HCT116 (cell line): ENCODE measurements at regions not wholly inside any gene's neighbourhood (a gene's known extent, or its start where the extent isn't known, plus 50 kb on each side); places are given as distances from the start of the nearest gene placed in this dataset.

ENCODE experiments used
- ATAC-seq: fragments of 200-7000 bp; cut with Tn5 transposase; 2 replicates; pipeline ENCODE4 v1.9.1; 2020; ENCODE audit warnings: mild to moderate bottlenecking, moderate library complexity
- BruUV-seq: library from RNA; stranded (reverse); fragments of 400-500 nt; replicated peaks from 2 replicates; lab custom pipeline; 2021; lab: Mats Ljungman, UMichigan
- CTCF ChIA-PET: fragments of 300-600 bp; sonication (Branson Sonifier 250); formaldehyde crosslinking; loops from one replicate; lab custom pipeline; 2021; ENCODE audit warnings: antibody characterized with exemption; lab: Charles Lee
- POLR2A ChIA-PET: fragments of 300-600, 350-600 bp; sonication (Branson Sonifier 250); formaldehyde crosslinking; loops from one replicate; lab custom pipeline; 2021; ENCODE audit warnings: antibody characterized with exemption; lab: Charles Lee
- RAD21 ChIA-PET, 2 experiments: fragments of 300-600 bp; sonication (Branson Sonifier 250); formaldehyde crosslinking; loops; one replicate each; lab custom pipeline; 2023; ENCODE audit warnings: low total read pairs in 2 of 2; ENCODE audit not compliant: uncharacterized antibody in 2 of 2, unreplicated experiment in 2 of 2, low non-redundant PET in 1 of 2; lab: Charles Lee
- DNase-seq: peaks from one replicate; pipeline ENCODE4 v3.0.0-alpha.2; 2010; ENCODE audit warnings: low read depth, low spot score
- H2AFZ ChIP-seq: fragments of 200-600 bp; shearing (Covaris generic), sonication (generic); 2 replicates; pipeline ENCODE4 v1.6.1; 2017; ENCODE audit warnings: low read depth, mixed run types, mixed read lengths, antibody characterized with exemption, low read length; ENCODE audit not compliant: poor library complexity, severe bottlenecking
- H3K27ac ChIP-seq: 2 replicates; pipeline ENCODE4 v1.5.1; 2012; ENCODE audit warnings: low read depth, low read length
- H3K27me3 ChIP-seq: fragments of 200-600 bp; sonication (generic); 2 replicates; pipeline ENCODE4 v1.6.1; 2016; ENCODE audit warnings: mixed run types, low read length, mixed read lengths; ENCODE audit not compliant: insufficient read depth
- H3K36me3 ChIP-seq, 2 experiments: fragments of 200-500 bp in 1 of 2; fragments of 200-600 bp in 1 of 2; sonication (Bioruptor generic) in 1 of 2; sonication (generic) in 1 of 2; 2 replicates each; pipeline versions ENCODE4 v1.5.1 to v1.6.1; 2014 to 2016; ENCODE audit warnings: low read length in 2 of 2, inconsistent platforms in 1 of 2, mixed read lengths in 1 of 2, mixed run types in 1 of 2; ENCODE audit not compliant: insufficient read depth in 2 of 2, control insufficient read depth in 1 of 2
- H3K4me1 ChIP-seq, 2 experiments: fragments of 200-600 bp in 1 of 2; sonication (generic) in 1 of 2; 2 replicates each; pipeline versions ENCODE4 v1.5.1 to v1.6.1; 2012 to 2017; ENCODE audit warnings: low read length in 2 of 2, inconsistent platforms in 1 of 2, mild to moderate bottlenecking in 1 of 2, mixed read lengths in 1 of 2, mixed run types in 1 of 2, moderate library complexity in 1 of 2; ENCODE audit not compliant: insufficient read depth in 2 of 2, control insufficient read depth in 1 of 2
- H3K4me2 ChIP-seq: fragments of 200-600 bp; sonication (generic); 2 replicates; pipeline ENCODE4 v1.6.1; 2017; ENCODE audit warnings: mixed run types, low read length, mixed read lengths
- H3K4me3 ChIP-seq, 2 experiments: fragments of 200-600 bp in 1 of 2; sonication (generic) in 1 of 2; replicated peaks in 1 of 2; 2 replicates each; pipeline ENCODE4 v1.5.1; 2011 to 2016; ENCODE audit warnings: low read length in 2 of 2, control low read depth in 1 of 2, low read depth in 1 of 2, mild to moderate bottlenecking in 1 of 2, mixed read lengths in 1 of 2, mixed run types in 1 of 2
- H3K79me2 ChIP-seq: fragments of 200-600 bp; sonication (generic); 2 replicates; pipeline ENCODE4 v1.6.1; 2017; ENCODE audit warnings: mild to moderate bottlenecking, mixed run types, low read length, moderate library complexity, mixed read lengths; ENCODE audit not compliant: insufficient read depth
- H3K9ac ChIP-seq: fragments of 200-600 bp; sonication (generic); 2 replicates; pipeline ENCODE4 v1.6.1; 2016; ENCODE audit warnings: low read length, mixed read lengths
- H3K9me2 ChIP-seq: fragments of 200-600 bp; sonication (generic), shearing (Covaris generic); 2 replicates; pipeline ENCODE4 v1.6.1; 2017; ENCODE audit warnings: mixed run types, mild to moderate bottlenecking, moderate library complexity; ENCODE audit not compliant: insufficient read depth
- H3K9me3 ChIP-seq, 2 experiments: fragments of 200-500 bp in 1 of 2; fragments of 200-600 bp in 1 of 2; sonication (Bioruptor generic) in 1 of 2; sonication (generic) in 1 of 2; 2 replicates each; pipeline ENCODE4 v1.6.1; 2014 to 2017; ENCODE audit warnings: low read length in 2 of 2, mixed read lengths in 2 of 2, inconsistent platforms in 1 of 2, low read depth in 1 of 2, mild to moderate bottlenecking in 1 of 2, mixed run types in 1 of 2, moderate library complexity in 1 of 2; ENCODE audit not compliant: control insufficient read depth in 1 of 2, insufficient read depth in 1 of 2
- H4K20me1 ChIP-seq: fragments of 200-600 bp; sonication (generic), shearing (Covaris generic); 2 replicates; pipeline ENCODE4 v1.6.1; 2017; ENCODE audit warnings: mixed run types, mild to moderate bottlenecking, moderate library complexity; ENCODE audit not compliant: insufficient read depth
- ATF3 ChIP-seq: IDR thresholded peaks from 2 replicates; pipeline ENCODE4 v1.6.1; 2012
- EGR1 ChIP-seq: IDR thresholded peaks from 2 replicates; pipeline ENCODE4 v1.6.1; 2012; ENCODE audit warnings: low read depth
- ELF1 ChIP-seq: IDR thresholded peaks from 2 replicates; pipeline ENCODE4 v1.6.1; 2012; ENCODE audit warnings: low read depth, borderline replicate concordance
- EZH2 ChIP-seq: fragments of 200-600 bp; sonication (generic); IDR thresholded peaks from 2 replicates; pipeline ENCODE4 v1.6.1; 2017; ENCODE audit warnings: antibody characterized with exemption, mixed run types
- EZH2phosphoT487 ChIP-seq: fragments of 200-600 bp; IDR thresholded peaks from 2 replicates; pipeline ENCODE4 v1.6.1; 2018; ENCODE audit warnings: antibody characterized with exemption, borderline replicate concordance
- FOSL1 ChIP-seq: IDR thresholded peaks from 2 replicates; pipeline ENCODE4 v1.6.1; 2012; ENCODE audit warnings: low read depth
- JUND ChIP-seq: IDR thresholded peaks from 2 replicates; pipeline ENCODE4 v1.6.1; 2012
- POLR2A ChIP-seq: IDR thresholded peaks from 2 replicates; pipeline ENCODE4 v1.7.0; 2011; ENCODE audit warnings: borderline replicate concordance; ENCODE audit not compliant: insufficient read depth, insufficient read length; ENCODE audit errors: extremely low read depth
- RAD21 ChIP-seq: IDR thresholded peaks from 2 replicates; pipeline ENCODE4 v1.6.1; 2012; ENCODE audit warnings: low read depth, mild to moderate bottlenecking
- SP1 ChIP-seq: IDR thresholded peaks from 2 replicates; pipeline ENCODE4 v1.6.1; 2012; ENCODE audit warnings: low read depth
- YY1 ChIP-seq: IDR thresholded peaks from 2 replicates; pipeline ENCODE4 v1.6.1; 2011; ENCODE audit warnings: low read length, low read depth, moderate library complexity, mild to moderate bottlenecking; ENCODE audit not compliant: insufficient replicate concordance; ENCODE audit errors: extremely low read depth
- ZNF274 ChIP-seq: fragments of 200-500 bp; sonication (Bioruptor generic); IDR thresholded peaks from 2 replicates; pipeline ENCODE4 v1.6.1; 2014; ENCODE audit warnings: mild to moderate bottlenecking, low read depth, low read length, inconsistent platforms
- intact Hi-C: fragments of 100-400 bp; cut with micrococcal nuclease; formaldehyde crosslinking; loops from 2 replicates; pipeline ENCODE4 v1.10.0; 2022
- TF ChIP-seq, protein P1 (sequence below): IDR thresholded peaks from 2 replicates; pipeline ENCODE4 v1.6.1; 2011; ENCODE audit warnings: mild to moderate bottlenecking, low read length, moderate library complexity; ENCODE audit not compliant: insufficient replicate concordance; ENCODE audit errors: extremely low read depth
- TF ChIP-seq, protein P2 (sequence below): IDR thresholded peaks from 2 replicates; pipeline ENCODE4 v1.6.1; 2012
- TF ChIP-seq, protein P3 (sequence below), 3 experiments: fragments of 200-600 bp in 1 of 3; sonication (generic) in 1 of 3; IDR thresholded peaks in 2 of 3; conservative IDR thresholded peaks in 1 of 3; 2 replicates each; pipeline ENCODE4 v1.5.1; 2012 to 2017; ENCODE audit warnings: low read depth in 2 of 3, low read length in 2 of 3, antibody characterized with exemption in 1 of 3, borderline replicate concordance in 1 of 3, control low read depth in 1 of 3, mild to moderate bottlenecking in 1 of 3, mixed read lengths in 1 of 3, mixed run types in 1 of 3, moderate library complexity in 1 of 3; ENCODE audit not compliant: insufficient read depth in 1 of 3

DNA sequence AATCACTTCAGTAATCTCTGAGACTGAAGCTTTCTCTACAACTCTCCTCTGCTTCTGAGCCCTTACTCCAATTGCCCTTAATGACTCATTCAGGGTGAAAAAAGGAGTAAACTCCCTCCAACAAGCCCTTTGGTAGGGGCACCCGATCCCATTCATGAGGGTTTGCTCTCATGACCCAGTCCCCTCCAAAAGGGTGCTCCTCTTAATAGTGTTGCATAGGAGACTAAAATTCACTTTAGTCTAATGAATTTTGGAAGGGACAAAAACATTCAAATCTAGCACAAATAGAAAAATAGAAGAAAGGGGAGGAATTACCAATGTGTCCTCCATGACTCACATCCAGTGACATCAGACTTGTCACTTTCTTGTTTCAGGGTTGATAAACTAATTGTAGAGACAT, 66.2 kb upstream of the CCNY start:
- intact Hi-C loops: no loop called here
- no peak overlapping the region for H3K4me2 ChIP-seq
- no peaks in the 10 kb centered on the region for H3K36me3 ChIP-seq
- POLR2A ChIA-PET: no interaction called here
- no peak overlapping the region for H3K9ac ChIP-seq
- no peak for DNase-seq
- H3K4me1 ChIP-seq: peaks cover 0 to 4% of the 10 kb centered on the region in 2 experiments; a peak in 1 of 4 replicates
- H3K4me3 ChIP-seq: no peak overlapping the region
- RAD21 ChIA-PET: no interaction called here
- no peaks in the 10 kb centered on the region for H3K79me2 ChIP-seq
- TF ChIP-seq ATF3: no peak
- TF ChIP-seq ZNF274: no peak
- TF ChIP-seq RAD21: no peak
- no peak for TF ChIP-seq EGR1
- no peak overlapping the region for H3K27ac ChIP-seq
- H3K9me2 ChIP-seq: no peaks in the 10 kb centered on the region
- ATAC-seq: no peak
- BruUV-seq: no TSS peak
- no peaks in the 10 kb centered on the region for H3K27me3 ChIP-seq
- H4K20me1 ChIP-seq: no peaks in the 10 kb centered on the region
- CTCF ChIA-PET: no interaction called here
- no peaks in the 10 kb centered on the region for H3K9me3 ChIP-seq
- no peak overlapping the region for H2AFZ ChIP-seq

GRCh38 chr10:35271086-35271858, 65.0 kb upstream of the CCNY start:
- Histone ChIP-seq H4K20me1 (no peaks in the 10 kb centered on the region), H3K9me3 (no peaks in the 10 kb centered on the region), H3K27ac (no peak overlapping the region), H3K4me2 (no peak overlapping the region), H2AFZ (no peak overlapping the region), H3K9me2 (no peaks in the 10 kb centered on the region), H3K27me3 (no peaks in the 10 kb centered on the region), H3K9ac (no peak overlapping the region), H3K79me2 (no peaks in the 10 kb centered on the region), H3K4me1 (peaks cover 0 to 4% of the 10 kb centered on the region in 2 experiments; a peak in 1 of 4 replicates), H3K4me3 (no peak overlapping the region), H3K36me3 (no peaks in the 10 kb centered on the region)
- intact Hi-C loops: no loop called here
- ChIA-PET RAD21 (no interaction called here), POLR2A (interaction anchor here (1.0 kb wide), 1 partner anchor 35 kb away, joined by 3 read pairs; no protein-coding TSS in a partner anchor), CTCF (no interaction called here)
- ATAC-seq (no peak), DNase-seq (no peak)
- BruUV-seq: no TSS peak
- TF ChIP-seq EZH2phosphoT487 (no peak), ELF1 (no peak), JUND (no peak), FOSL1 (no peak), ATF3 (no peak), EZH2 (no peak), SP1 (no peak), POLR2A (no peak), YY1 (no peak), RAD21 (no peak)
- TF ChIP-seq, protein P1, sequence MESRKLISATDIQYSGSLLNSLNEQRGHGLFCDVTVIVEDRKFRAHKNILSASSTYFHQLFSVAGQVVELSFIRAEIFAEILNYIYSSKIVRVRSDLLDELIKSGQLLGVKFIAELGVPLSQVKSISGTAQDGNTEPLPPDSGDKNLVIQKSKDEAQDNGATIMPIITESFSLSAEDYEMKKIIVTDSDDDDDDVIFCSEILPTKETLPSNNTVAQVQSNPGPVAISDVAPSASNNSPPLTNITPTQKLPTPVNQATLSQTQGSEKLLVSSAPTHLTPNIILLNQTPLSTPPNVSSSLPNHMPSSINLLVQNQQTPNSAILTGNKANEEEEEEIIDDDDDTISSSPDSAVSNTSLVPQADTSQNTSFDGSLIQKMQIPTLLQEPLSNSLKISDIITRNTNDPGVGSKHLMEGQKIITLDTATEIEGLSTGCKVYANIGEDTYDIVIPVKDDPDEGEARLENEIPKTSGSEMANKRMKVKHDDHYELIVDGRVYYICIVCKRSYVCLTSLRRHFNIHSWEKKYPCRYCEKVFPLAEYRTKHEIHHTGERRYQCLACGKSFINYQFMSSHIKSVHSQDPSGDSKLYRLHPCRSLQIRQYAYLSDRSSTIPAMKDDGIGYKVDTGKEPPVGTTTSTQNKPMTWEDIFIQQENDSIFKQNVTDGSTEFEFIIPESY: no peak
- TF ChIP-seq, protein P2, sequence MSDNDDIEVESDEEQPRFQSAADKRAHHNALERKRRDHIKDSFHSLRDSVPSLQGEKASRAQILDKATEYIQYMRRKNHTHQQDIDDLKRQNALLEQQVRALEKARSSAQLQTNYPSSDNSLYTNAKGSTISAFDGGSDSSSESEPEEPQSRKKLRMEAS: no peak
- TF ChIP-seq, protein P3, sequence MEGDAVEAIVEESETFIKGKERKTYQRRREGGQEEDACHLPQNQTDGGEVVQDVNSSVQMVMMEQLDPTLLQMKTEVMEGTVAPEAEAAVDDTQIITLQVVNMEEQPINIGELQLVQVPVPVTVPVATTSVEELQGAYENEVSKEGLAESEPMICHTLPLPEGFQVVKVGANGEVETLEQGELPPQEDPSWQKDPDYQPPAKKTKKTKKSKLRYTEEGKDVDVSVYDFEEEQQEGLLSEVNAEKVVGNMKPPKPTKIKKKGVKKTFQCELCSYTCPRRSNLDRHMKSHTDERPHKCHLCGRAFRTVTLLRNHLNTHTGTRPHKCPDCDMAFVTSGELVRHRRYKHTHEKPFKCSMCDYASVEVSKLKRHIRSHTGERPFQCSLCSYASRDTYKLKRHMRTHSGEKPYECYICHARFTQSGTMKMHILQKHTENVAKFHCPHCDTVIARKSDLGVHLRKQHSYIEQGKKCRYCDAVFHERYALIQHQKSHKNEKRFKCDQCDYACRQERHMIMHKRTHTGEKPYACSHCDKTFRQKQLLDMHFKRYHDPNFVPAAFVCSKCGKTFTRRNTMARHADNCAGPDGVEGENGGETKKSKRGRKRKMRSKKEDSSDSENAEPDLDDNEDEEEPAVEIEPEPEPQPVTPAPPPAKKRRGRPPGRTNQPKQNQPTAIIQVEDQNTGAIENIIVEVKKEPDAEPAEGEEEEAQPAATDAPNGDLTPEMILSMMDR (IDR thresholded peaks at IDR 0.05 in 2 of 3, conservative IDR thresholded peaks at IDR 0.05 in 1 of 3; ENCODE audit: borderline replicate concordance in 1 of 3, insufficient read depth in 1 of 3, low read depth in 2 of 3, low read length in 2 of 3): no peak
